HCT116 (cell line): ENCODE measurements at regions not wholly inside any gene's neighbourhood (a gene's known extent, or its start where the extent isn't known, plus 50 kb on each side); places are given as distances from the start of the nearest gene placed in this dataset.

Source experiments
- ATAC-seq: fragments of 200-7000 bp; cut with Tn5 transposase; 2 replicates; pipeline ENCODE4 v1.9.1; 2020; ENCODE audit warnings: mild to moderate bottlenecking, moderate library complexity
- BruUV-seq: library from RNA; stranded (reverse); fragments of 400-500 nt; replicated peaks from 2 replicates; lab custom pipeline; 2021; lab: Mats Ljungman, UMichigan
- CTCF ChIA-PET: fragments of 300-600 bp; sonication (Branson Sonifier 250); formaldehyde crosslinking; loops from one replicate; lab custom pipeline; 2021; ENCODE audit warnings: antibody characterized with exemption; lab: Charles Lee
- POLR2A ChIA-PET: fragments of 300-600, 350-600 bp; sonication (Branson Sonifier 250); formaldehyde crosslinking; loops from one replicate; lab custom pipeline; 2021; ENCODE audit warnings: antibody characterized with exemption; lab: Charles Lee
- RAD21 ChIA-PET, 2 experiments: fragments of 300-600 bp; sonication (Branson Sonifier 250); formaldehyde crosslinking; loops; one replicate each; lab custom pipeline; 2023; ENCODE audit warnings: low total read pairs in 2 of 2; ENCODE audit not compliant: uncharacterized antibody in 2 of 2, unreplicated experiment in 2 of 2, low non-redundant PET in 1 of 2; lab: Charles Lee
- DNase-seq: peaks from one replicate; pipeline ENCODE4 v3.0.0-alpha.2; 2010; ENCODE audit warnings: low read depth, low spot score
- H2AFZ ChIP-seq: fragments of 200-600 bp; shearing (Covaris generic), sonication (generic); 2 replicates; pipeline ENCODE4 v1.6.1; 2017; ENCODE audit warnings: low read depth, mixed run types, mixed read lengths, antibody characterized with exemption, low read length; ENCODE audit not compliant: poor library complexity, severe bottlenecking
- H3K27ac ChIP-seq: 2 replicates; pipeline ENCODE4 v1.5.1; 2012; ENCODE audit warnings: low read depth, low read length
- H3K27me3 ChIP-seq: fragments of 200-600 bp; sonication (generic); 2 replicates; pipeline ENCODE4 v1.6.1; 2016; ENCODE audit warnings: mixed run types, low read length, mixed read lengths; ENCODE audit not compliant: insufficient read depth
- H3K36me3 ChIP-seq, 2 experiments: fragments of 200-500 bp in 1 of 2; fragments of 200-600 bp in 1 of 2; sonication (Bioruptor generic) in 1 of 2; sonication (generic) in 1 of 2; 2 replicates each; pipeline versions ENCODE4 v1.5.1 to v1.6.1; 2014 to 2016; ENCODE audit warnings: low read length in 2 of 2, inconsistent platforms in 1 of 2, mixed read lengths in 1 of 2, mixed run types in 1 of 2; ENCODE audit not compliant: insufficient read depth in 2 of 2, control insufficient read depth in 1 of 2
- H3K4me1 ChIP-seq, 2 experiments: fragments of 200-600 bp in 1 of 2; sonication (generic) in 1 of 2; 2 replicates each; pipeline versions ENCODE4 v1.5.1 to v1.6.1; 2012 to 2017; ENCODE audit warnings: low read length in 2 of 2, inconsistent platforms in 1 of 2, mild to moderate bottlenecking in 1 of 2, mixed read lengths in 1 of 2, mixed run types in 1 of 2, moderate library complexity in 1 of 2; ENCODE audit not compliant: insufficient read depth in 2 of 2, control insufficient read depth in 1 of 2
- H3K4me2 ChIP-seq: fragments of 200-600 bp; sonication (generic); 2 replicates; pipeline ENCODE4 v1.6.1; 2017; ENCODE audit warnings: mixed run types, low read length, mixed read lengths
- H3K4me3 ChIP-seq, 2 experiments: fragments of 200-600 bp in 1 of 2; sonication (generic) in 1 of 2; replicated peaks in 1 of 2; 2 replicates each; pipeline ENCODE4 v1.5.1; 2011 to 2016; ENCODE audit warnings: low read length in 2 of 2, control low read depth in 1 of 2, low read depth in 1 of 2, mild to moderate bottlenecking in 1 of 2, mixed read lengths in 1 of 2, mixed run types in 1 of 2
- H3K79me2 ChIP-seq: fragments of 200-600 bp; sonication (generic); 2 replicates; pipeline ENCODE4 v1.6.1; 2017; ENCODE audit warnings: mild to moderate bottlenecking, mixed run types, low read length, moderate library complexity, mixed read lengths; ENCODE audit not compliant: insufficient read depth
- H3K9ac ChIP-seq: fragments of 200-600 bp; sonication (generic); 2 replicates; pipeline ENCODE4 v1.6.1; 2016; ENCODE audit warnings: low read length, mixed read lengths
- H3K9me2 ChIP-seq: fragments of 200-600 bp; sonication (generic), shearing (Covaris generic); 2 replicates; pipeline ENCODE4 v1.6.1; 2017; ENCODE audit warnings: mixed run types, mild to moderate bottlenecking, moderate library complexity; ENCODE audit not compliant: insufficient read depth
- H3K9me3 ChIP-seq, 2 experiments: fragments of 200-500 bp in 1 of 2; fragments of 200-600 bp in 1 of 2; sonication (Bioruptor generic) in 1 of 2; sonication (generic) in 1 of 2; 2 replicates each; pipeline ENCODE4 v1.6.1; 2014 to 2017; ENCODE audit warnings: low read length in 2 of 2, mixed read lengths in 2 of 2, inconsistent platforms in 1 of 2, low read depth in 1 of 2, mild to moderate bottlenecking in 1 of 2, mixed run types in 1 of 2, moderate library complexity in 1 of 2; ENCODE audit not compliant: control insufficient read depth in 1 of 2, insufficient read depth in 1 of 2
- H4K20me1 ChIP-seq: fragments of 200-600 bp; sonication (generic), shearing (Covaris generic); 2 replicates; pipeline ENCODE4 v1.6.1; 2017; ENCODE audit warnings: mixed run types, mild to moderate bottlenecking, moderate library complexity; ENCODE audit not compliant: insufficient read depth
- EGR1 ChIP-seq: IDR thresholded peaks from 2 replicates; pipeline ENCODE4 v1.6.1; 2012; ENCODE audit warnings: low read depth
- EZH2 ChIP-seq: fragments of 200-600 bp; sonication (generic); IDR thresholded peaks from 2 replicates; pipeline ENCODE4 v1.6.1; 2017; ENCODE audit warnings: antibody characterized with exemption, mixed run types
- EZH2phosphoT487 ChIP-seq: fragments of 200-600 bp; IDR thresholded peaks from 2 replicates; pipeline ENCODE4 v1.6.1; 2018; ENCODE audit warnings: antibody characterized with exemption, borderline replicate concordance
- FOSL1 ChIP-seq: IDR thresholded peaks from 2 replicates; pipeline ENCODE4 v1.6.1; 2012; ENCODE audit warnings: low read depth
- JUND ChIP-seq: IDR thresholded peaks from 2 replicates; pipeline ENCODE4 v1.6.1; 2012
- POLR2AphosphoS5 ChIP-seq: IDR thresholded peaks from 2 replicates; pipeline ENCODE4 v1.6.1; 2011; ENCODE audit warnings: mild to moderate bottlenecking, low read depth, low read length, moderate library complexity
- RAD21 ChIP-seq: IDR thresholded peaks from 2 replicates; pipeline ENCODE4 v1.6.1; 2012; ENCODE audit warnings: low read depth, mild to moderate bottlenecking
- SIN3A ChIP-seq: IDR thresholded peaks from 2 replicates; pipeline ENCODE4 v1.6.1; 2012; ENCODE audit warnings: low read depth
- SP1 ChIP-seq: IDR thresholded peaks from 2 replicates; pipeline ENCODE4 v1.6.1; 2012; ENCODE audit warnings: low read depth
- SRF ChIP-seq: IDR thresholded peaks from 2 replicates; pipeline ENCODE4 v1.6.1; 2012; ENCODE audit warnings: low read depth
- TCF7L2 ChIP-seq: IDR thresholded peaks from 2 replicates; pipeline ENCODE4 v1.7.0; 2011; ENCODE audit warnings: borderline replicate concordance, inconsistent platforms; ENCODE audit not compliant: insufficient read depth, insufficient read length; ENCODE audit errors: extremely low read depth
- YY1 ChIP-seq: IDR thresholded peaks from 2 replicates; pipeline ENCODE4 v1.6.1; 2011; ENCODE audit warnings: low read length, low read depth, moderate library complexity, mild to moderate bottlenecking; ENCODE audit not compliant: insufficient replicate concordance; ENCODE audit errors: extremely low read depth
- intact Hi-C: fragments of 100-400 bp; cut with micrococcal nuclease; formaldehyde crosslinking; loops from 2 replicates; pipeline ENCODE4 v1.10.0; 2022
- TF ChIP-seq, protein P1 (sequence below): IDR thresholded peaks from 2 replicates; pipeline ENCODE4 v1.6.1; 2012; ENCODE audit warnings: low read depth
- TF ChIP-seq, protein P2 (sequence below): IDR thresholded peaks from 2 replicates; pipeline ENCODE4 v1.6.1; 2012

DNA sequence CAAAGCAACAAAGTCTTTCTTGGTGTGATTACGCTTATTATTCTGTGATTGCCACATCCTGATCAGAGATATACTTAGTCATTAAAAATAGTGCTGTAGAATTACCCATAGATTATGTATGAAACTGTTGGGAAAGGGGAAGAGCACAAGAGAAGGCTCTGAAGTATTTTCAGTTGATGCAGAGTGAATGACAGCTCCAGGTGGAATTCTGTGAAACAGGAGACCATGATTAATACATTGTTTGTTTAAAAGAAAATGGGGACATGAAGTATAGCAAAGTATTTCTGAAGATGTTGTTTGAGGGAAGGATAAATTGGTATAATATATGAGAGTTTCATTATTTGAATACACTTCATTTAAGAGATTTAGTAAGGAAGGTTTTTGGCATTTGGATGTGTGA is 307.6 kb upstream of the CDH20 start:
- H3K4me2 ChIP-seq, result no peak overlapping the region
- no TSS peak for BruUV-seq
- TF ChIP-seq FOSL1 (no peak), POLR2AphosphoS5 (no peak), YY1 (no peak), RAD21 (no peak), EGR1 (no peak), SP1 (no peak), SRF (no peak), EZH2 (no peak), JUND (no peak), TCF7L2 (no peak), EZH2phosphoT487 (no peak), SIN3A (no peak)
- TF ChIP-seq, protein P1, sequence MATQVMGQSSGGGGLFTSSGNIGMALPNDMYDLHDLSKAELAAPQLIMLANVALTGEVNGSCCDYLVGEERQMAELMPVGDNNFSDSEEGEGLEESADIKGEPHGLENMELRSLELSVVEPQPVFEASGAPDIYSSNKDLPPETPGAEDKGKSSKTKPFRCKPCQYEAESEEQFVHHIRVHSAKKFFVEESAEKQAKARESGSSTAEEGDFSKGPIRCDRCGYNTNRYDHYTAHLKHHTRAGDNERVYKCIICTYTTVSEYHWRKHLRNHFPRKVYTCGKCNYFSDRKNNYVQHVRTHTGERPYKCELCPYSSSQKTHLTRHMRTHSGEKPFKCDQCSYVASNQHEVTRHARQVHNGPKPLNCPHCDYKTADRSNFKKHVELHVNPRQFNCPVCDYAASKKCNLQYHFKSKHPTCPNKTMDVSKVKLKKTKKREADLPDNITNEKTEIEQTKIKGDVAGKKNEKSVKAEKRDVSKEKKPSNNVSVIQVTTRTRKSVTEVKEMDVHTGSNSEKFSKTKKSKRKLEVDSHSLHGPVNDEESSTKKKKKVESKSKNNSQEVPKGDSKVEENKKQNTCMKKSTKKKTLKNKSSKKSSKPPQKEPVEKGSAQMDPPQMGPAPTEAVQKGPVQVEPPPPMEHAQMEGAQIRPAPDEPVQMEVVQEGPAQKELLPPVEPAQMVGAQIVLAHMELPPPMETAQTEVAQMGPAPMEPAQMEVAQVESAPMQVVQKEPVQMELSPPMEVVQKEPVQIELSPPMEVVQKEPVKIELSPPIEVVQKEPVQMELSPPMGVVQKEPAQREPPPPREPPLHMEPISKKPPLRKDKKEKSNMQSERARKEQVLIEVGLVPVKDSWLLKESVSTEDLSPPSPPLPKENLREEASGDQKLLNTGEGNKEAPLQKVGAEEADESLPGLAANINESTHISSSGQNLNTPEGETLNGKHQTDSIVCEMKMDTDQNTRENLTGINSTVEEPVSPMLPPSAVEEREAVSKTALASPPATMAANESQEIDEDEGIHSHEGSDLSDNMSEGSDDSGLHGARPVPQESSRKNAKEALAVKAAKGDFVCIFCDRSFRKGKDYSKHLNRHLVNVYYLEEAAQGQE, result no peak
- TF ChIP-seq, protein P2, sequence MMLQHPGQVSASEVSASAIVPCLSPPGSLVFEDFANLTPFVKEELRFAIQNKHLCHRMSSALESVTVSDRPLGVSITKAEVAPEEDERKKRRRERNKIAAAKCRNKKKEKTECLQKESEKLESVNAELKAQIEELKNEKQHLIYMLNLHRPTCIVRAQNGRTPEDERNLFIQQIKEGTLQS, result no peak
- intact Hi-C loops, result no loop called here
- H3K9ac ChIP-seq, result no peak overlapping the region
- H2AFZ ChIP-seq, result no peak overlapping the region
- H3K27ac ChIP-seq, result no peak overlapping the region
- no peaks in the 10 kb centered on the region for H3K36me3 ChIP-seq
- no peaks in the 10 kb centered on the region for H3K79me2 ChIP-seq
- no peak overlapping the region for H3K4me3 ChIP-seq
- no peaks in the 10 kb centered on the region for H3K27me3 ChIP-seq
- DNase-seq, result no peak
- H3K9me3 ChIP-seq, result 0 out of 4 replicates have a peak, but pooled peaks cover 0 to 3% of the 10 kb centered on the region in 2 experiments
- CTCF ChIA-PET, result no interaction called here
- no peaks in the 10 kb centered on the region for H3K9me2 ChIP-seq
- no peaks in the 10 kb centered on the region for H3K4me1 ChIP-seq
- H4K20me1 ChIP-seq, result no peaks in the 10 kb centered on the region
- RAD21 ChIA-PET, result no interaction called here
- POLR2A ChIA-PET, result no interaction called here
- no peak for ATAC-seq
